ENCODE measurements at regions not wholly inside any gene's neighbourhood (a gene's known extent, or its start where the extent isn't known, plus 50 kb on each side); places are given as distances from the start of the nearest gene placed in this dataset.

DNA sequence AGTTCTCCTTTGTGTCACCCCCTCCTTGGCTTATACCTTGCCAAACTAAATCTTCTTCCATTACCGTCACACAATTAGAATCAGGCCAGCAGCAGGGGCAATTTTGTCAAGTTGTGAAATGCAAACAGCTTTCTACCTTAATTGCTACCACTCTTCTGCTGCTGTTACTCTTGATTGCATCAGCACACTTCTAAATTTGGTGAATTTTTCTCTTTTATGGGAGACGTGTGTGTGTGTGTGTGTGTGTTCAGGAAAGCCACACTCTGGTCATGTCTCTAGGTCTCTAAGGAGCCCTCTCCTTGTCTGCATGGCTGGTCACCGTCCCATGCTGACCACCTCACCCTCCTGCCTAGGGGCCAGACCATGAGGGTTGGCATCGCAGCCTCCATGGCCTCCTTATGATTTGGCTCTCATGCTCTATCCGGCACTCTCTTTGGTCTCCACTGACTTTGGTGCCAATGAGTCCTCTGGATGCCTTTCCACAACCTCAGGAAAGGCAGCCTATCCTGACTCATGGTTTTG, 87.7 kb downstream of the GATA6 start:
- TF ChIP-seq SP1 (IDR thresholded peaks at IDR 0.05), result no peak
- TF ChIP-seq, protein P1, sequence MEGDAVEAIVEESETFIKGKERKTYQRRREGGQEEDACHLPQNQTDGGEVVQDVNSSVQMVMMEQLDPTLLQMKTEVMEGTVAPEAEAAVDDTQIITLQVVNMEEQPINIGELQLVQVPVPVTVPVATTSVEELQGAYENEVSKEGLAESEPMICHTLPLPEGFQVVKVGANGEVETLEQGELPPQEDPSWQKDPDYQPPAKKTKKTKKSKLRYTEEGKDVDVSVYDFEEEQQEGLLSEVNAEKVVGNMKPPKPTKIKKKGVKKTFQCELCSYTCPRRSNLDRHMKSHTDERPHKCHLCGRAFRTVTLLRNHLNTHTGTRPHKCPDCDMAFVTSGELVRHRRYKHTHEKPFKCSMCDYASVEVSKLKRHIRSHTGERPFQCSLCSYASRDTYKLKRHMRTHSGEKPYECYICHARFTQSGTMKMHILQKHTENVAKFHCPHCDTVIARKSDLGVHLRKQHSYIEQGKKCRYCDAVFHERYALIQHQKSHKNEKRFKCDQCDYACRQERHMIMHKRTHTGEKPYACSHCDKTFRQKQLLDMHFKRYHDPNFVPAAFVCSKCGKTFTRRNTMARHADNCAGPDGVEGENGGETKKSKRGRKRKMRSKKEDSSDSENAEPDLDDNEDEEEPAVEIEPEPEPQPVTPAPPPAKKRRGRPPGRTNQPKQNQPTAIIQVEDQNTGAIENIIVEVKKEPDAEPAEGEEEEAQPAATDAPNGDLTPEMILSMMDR (IDR thresholded peaks at IDR 0.05; ENCODE audit: low read depth, low read length, missing input control), result no peak
- TF ChIP-seq RAD21 (IDR thresholded peaks at IDR 0.05), result no peak
- TF ChIP-seq TAF1 (conservative IDR thresholded peaks at IDR 0.05), result no peak
- no peak for TF ChIP-seq GABPA (IDR thresholded peaks at IDR 0.05 in 1 of 2, conservative IDR thresholded peaks at IDR 0.05 in 1 of 2)
- TF ChIP-seq JUND (IDR thresholded peaks at IDR 0.05), result no peak
- TF ChIP-seq EGR1 (IDR thresholded peaks at IDR 0.05; ENCODE audit: low read depth in 2 of 2), result no peak
- no peak for TF ChIP-seq MAX (IDR thresholded peaks at IDR 0.05)
- TF ChIP-seq RXRA (IDR thresholded peaks at IDR 0.05), result no peak
- TF ChIP-seq, protein P2, sequence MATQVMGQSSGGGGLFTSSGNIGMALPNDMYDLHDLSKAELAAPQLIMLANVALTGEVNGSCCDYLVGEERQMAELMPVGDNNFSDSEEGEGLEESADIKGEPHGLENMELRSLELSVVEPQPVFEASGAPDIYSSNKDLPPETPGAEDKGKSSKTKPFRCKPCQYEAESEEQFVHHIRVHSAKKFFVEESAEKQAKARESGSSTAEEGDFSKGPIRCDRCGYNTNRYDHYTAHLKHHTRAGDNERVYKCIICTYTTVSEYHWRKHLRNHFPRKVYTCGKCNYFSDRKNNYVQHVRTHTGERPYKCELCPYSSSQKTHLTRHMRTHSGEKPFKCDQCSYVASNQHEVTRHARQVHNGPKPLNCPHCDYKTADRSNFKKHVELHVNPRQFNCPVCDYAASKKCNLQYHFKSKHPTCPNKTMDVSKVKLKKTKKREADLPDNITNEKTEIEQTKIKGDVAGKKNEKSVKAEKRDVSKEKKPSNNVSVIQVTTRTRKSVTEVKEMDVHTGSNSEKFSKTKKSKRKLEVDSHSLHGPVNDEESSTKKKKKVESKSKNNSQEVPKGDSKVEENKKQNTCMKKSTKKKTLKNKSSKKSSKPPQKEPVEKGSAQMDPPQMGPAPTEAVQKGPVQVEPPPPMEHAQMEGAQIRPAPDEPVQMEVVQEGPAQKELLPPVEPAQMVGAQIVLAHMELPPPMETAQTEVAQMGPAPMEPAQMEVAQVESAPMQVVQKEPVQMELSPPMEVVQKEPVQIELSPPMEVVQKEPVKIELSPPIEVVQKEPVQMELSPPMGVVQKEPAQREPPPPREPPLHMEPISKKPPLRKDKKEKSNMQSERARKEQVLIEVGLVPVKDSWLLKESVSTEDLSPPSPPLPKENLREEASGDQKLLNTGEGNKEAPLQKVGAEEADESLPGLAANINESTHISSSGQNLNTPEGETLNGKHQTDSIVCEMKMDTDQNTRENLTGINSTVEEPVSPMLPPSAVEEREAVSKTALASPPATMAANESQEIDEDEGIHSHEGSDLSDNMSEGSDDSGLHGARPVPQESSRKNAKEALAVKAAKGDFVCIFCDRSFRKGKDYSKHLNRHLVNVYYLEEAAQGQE (IDR thresholded peaks at IDR 0.05), result no peak
- TF ChIP-seq ZBTB33 (IDR thresholded peaks at IDR 0.05), result no peak
- no peak for TF ChIP-seq YY1 (IDR thresholded peaks at IDR 0.05)
- no peak for TF ChIP-seq ATF3 (IDR thresholded peaks at IDR 0.05)
- no peak for TF ChIP-seq NR2F2 (IDR thresholded peaks at IDR 0.05)

Data from liver (tissue), 3 donors.